AG04449 (cell line): ENCODE measurements at regions not wholly inside any gene's neighbourhood (a gene's known extent, or its start where the extent isn't known, plus 50 kb on each side); places are given as distances from the start of the nearest gene placed in this dataset.

Experiments
- CTCF ChIA-PET: fragments of 350-600 bp; formaldehyde crosslinking; extraction: SDS; loops from one replicate; lab custom pipeline; 2021; ENCODE audit warnings: antibody characterized with exemption; lab: Yijun Ruan, JAX
- POLR2A ChIA-PET: fragments of 400-600, 350-600 bp; formaldehyde crosslinking; extraction: SDS; loops from one replicate; lab custom pipeline; 2020; ENCODE audit warnings: antibody characterized with exemption, inconsistent platforms; lab: Yijun Ruan, JAX
- DNase-seq: peaks from one replicate; pipeline ENCODE4 v3.0.0-alpha.2; 2010; ENCODE audit warnings: low read depth, low spot score
- H3K4me3 ChIP-seq: 2 replicates; pipeline ENCODE4 v1.5.1; 2011; ENCODE audit warnings: low read depth, mild to moderate bottlenecking, control low read depth, low read length
- CTCF ChIP-seq: IDR thresholded peaks from one replicate; pipeline ENCODE4 v1.5.1; 2011; ENCODE audit warnings: mild to moderate bottlenecking, moderate library complexity, low read length, control low read depth, inconsistent platforms; ENCODE audit not compliant: insufficient read depth; ENCODE audit errors: missing control alignments

GRCh38 chr2:114237331-114237730 lies 205.1 kb upstream of the DPP10 start:
- ChIA-PET POLR2A (no interaction called here), CTCF (no interaction called here)
- no peak for TF ChIP-seq CTCF
- H3K4me3 ChIP-seq = no peak overlapping the region
- DNase-seq = no peak

- ChIA-PET CTCF (no interaction called here), POLR2A (no interaction called here)
- DNase-seq = no peak
- TF ChIP-seq CTCF = no peak
- no peak overlapping the region for H3K4me3 ChIP-seq
These were observed 203.4 kb upstream of the DPP10 start for GRCh38 chr2:114238910-114239559.

- ChIA-PET POLR2A (no interaction called here), CTCF (no interaction called here)
- H3K4me3 ChIP-seq = no peak overlapping the region
- DNase-seq = no peak
- TF ChIP-seq CTCF = no peak
These were observed 193.8 kb upstream of the DPP10 start for GRCh38 chr2:114248648-114249047.

- no peak for TF ChIP-seq CTCF
These were observed 189.7 kb upstream of the DPP10 start for GRCh38 chr2:114252713-114253112.

GRCh38 chr2:114254875-114255274 lies 187.6 kb upstream of the DPP10 start:
- no peak for DNase-seq
- POLR2A ChIA-PET = no interaction called here
- no peak for TF ChIP-seq CTCF
- no peak overlapping the region for H3K4me3 ChIP-seq
- CTCF ChIA-PET = no interaction called here

More at GRCh38 chr2:114252713-114253112, 189.7 kb upstream of the DPP10 start:
- POLR2A ChIA-PET = no interaction called here
- H3K4me3 ChIP-seq = no peak overlapping the region
- CTCF ChIA-PET = no interaction called here
- no peak for DNase-seq

GRCh38 chr2:114259389-114259788 lies 183.1 kb upstream of the DPP10 start:
- no peak for DNase-seq
- CTCF ChIA-PET = no interaction called here
- H3K4me3 ChIP-seq = no peak overlapping the region
- TF ChIP-seq CTCF = no peak
- POLR2A ChIA-PET = no interaction called here
